Breast epithelium (tissue), 4 donors: ENCODE measurements at regions not wholly inside any gene's neighbourhood (a gene's known extent, or its start where the extent isn't known, plus 50 kb on each side); places are given as distances from the start of the nearest gene placed in this dataset.

Experiments
- DNase-seq, 2 donors: peaks; one replicate each; pipeline ENCODE4 v3.0.0-alpha.2; 2019; ENCODE audit warnings: low spot score in 2 of 2
- H3K27ac ChIP-seq, 2 donors: fragments of 200-600 bp; sonication (generic) in 1 of 2; one replicate each; pipeline ENCODE4 v1.5.1; 2016 to 2019; ENCODE audit warnings: mild to moderate bottlenecking in 1 of 2
- H3K27me3 ChIP-seq, 2 donors: fragments of 200-600 bp; sonication (generic) in 1 of 2; one replicate each; pipeline versions ENCODE4 v1.5.1 to v1.6.0; 2017 to 2019; ENCODE audit warnings: control low read depth in 1 of 2, mild to moderate bottlenecking in 1 of 2
- H3K36me3 ChIP-seq: fragments of 200-600 bp; one replicate; pipeline ENCODE4 v1.5.1; 2019
- H3K4me1 ChIP-seq, 2 donors: fragments of 200-600 bp; sonication (generic); one replicate each; pipeline ENCODE4 v1.5.1; 2016 to 2019; ENCODE audit warnings: control low read depth in 1 of 2
- H3K4me3 ChIP-seq, 3 donors: fragments of 200-600 bp; sonication (generic); 1 replicate in 2 of 3; 2 replicates in 1 of 3; pipeline ENCODE4 v1.5.1; 2016 to 2019; ENCODE audit warnings: mild to moderate bottlenecking in 3 of 3, moderate library complexity in 2 of 3
- H3K9me3 ChIP-seq, 2 donors: fragments of 200-600 bp; sonication (generic) in 1 of 2; one replicate each; pipeline ENCODE4 v1.5.1; 2016 to 2019; ENCODE audit warnings: control low read depth in 1 of 2
- POLR2A ChIP-seq: fragments of 450-650 bp; IDR thresholded peaks from one replicate; pipeline ENCODE4 v1.6.1; 2016; ENCODE audit warnings: antibody characterized with exemption, mild to moderate bottlenecking, moderate library complexity
- POLR2AphosphoS5 ChIP-seq, 3 donors: sonication (generic); formaldehyde crosslinking; IDR thresholded peaks; one replicate each; pipeline ENCODE4 v1.6.1; 2017; ENCODE audit warnings: antibody characterized with exemption in 3 of 3
- intact Hi-C: fragments of 100-400 bp; cut with DNase I; formaldehyde crosslinking; loops from one replicate; pipeline ENCODE4 v1.15.1; 2023; ENCODE audit warnings: low total_unique reads
- TF ChIP-seq, protein P1 (sequence below), 3 donors: fragments of 450-650 bp; IDR thresholded peaks; one replicate each; pipeline ENCODE4 v1.5.1; 2016 to 2017; ENCODE audit warnings: antibody characterized with exemption in 3 of 3, mild to moderate bottlenecking in 3 of 3, moderate library complexity in 3 of 3

DNA sequence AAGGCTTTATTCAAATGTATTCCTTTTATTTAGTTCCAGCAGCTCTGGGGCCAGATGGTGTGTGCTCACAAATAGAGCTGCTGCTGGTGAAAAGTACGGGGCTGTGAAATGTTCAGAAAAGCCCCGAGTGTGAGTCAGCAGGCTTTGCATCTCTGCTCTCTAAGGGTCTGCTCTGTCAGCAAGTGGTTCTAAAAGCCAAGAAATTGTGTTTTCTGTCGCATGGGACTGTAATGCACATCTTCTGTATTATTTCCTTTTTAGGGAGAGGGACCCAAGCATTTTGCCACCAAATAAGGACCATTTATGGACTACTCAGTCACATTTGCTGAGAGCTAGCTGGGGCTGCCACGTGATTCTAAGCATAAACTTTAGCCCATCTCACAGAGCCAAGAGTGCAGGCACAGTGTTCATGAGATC lies 82.9 kb upstream of the NHS start:
- H3K36me3 ChIP-seq = no peaks in the 10 kb centered on the region
- no peak for TF ChIP-seq POLR2AphosphoS5 (IDR thresholded peaks at IDR 0.05)
- no peak for TF ChIP-seq POLR2A
- TF ChIP-seq, protein P1, sequence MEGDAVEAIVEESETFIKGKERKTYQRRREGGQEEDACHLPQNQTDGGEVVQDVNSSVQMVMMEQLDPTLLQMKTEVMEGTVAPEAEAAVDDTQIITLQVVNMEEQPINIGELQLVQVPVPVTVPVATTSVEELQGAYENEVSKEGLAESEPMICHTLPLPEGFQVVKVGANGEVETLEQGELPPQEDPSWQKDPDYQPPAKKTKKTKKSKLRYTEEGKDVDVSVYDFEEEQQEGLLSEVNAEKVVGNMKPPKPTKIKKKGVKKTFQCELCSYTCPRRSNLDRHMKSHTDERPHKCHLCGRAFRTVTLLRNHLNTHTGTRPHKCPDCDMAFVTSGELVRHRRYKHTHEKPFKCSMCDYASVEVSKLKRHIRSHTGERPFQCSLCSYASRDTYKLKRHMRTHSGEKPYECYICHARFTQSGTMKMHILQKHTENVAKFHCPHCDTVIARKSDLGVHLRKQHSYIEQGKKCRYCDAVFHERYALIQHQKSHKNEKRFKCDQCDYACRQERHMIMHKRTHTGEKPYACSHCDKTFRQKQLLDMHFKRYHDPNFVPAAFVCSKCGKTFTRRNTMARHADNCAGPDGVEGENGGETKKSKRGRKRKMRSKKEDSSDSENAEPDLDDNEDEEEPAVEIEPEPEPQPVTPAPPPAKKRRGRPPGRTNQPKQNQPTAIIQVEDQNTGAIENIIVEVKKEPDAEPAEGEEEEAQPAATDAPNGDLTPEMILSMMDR (IDR thresholded peaks at IDR 0.05) = no peak
- no peaks in the 10 kb centered on the region for H3K9me3 ChIP-seq
- intact Hi-C loops = no loop called here
- no peak overlapping the region for H3K4me3 ChIP-seq
- no peaks in the 10 kb centered on the region for H3K4me1 ChIP-seq
- no peak for DNase-seq
- H3K27me3 ChIP-seq = peaks cover 0 to 21% of the 10 kb centered on the region in 2 donors
- H3K27ac ChIP-seq = peak overlapping the region in 1 of 2 donors; percentile 29

DNA sequence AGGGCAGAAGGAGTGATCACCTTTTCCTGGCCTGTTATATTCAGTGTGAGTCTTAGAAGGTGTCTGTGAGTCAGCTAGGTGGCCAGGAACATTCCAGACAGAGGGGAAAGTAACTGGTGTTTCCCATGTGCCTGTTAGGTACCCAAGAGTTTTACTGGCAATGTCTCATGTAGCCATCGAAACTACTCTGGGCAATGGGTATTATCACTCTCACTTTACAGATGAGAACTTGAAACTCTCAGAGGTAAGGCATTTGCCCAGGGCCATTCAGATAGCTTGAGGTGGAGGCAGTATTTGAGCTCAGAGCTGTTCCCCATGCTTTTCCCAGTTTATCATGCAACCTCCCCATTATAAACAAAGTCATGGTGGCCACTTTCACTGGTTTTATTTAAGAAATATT lies 80.4 kb upstream of the NHS start:
- Histone ChIP-seq H3K27me3 (peaks cover 0 to 13% of the 10 kb centered on the region in 2 donors), H3K4me1 (no peaks in the 10 kb centered on the region), H3K4me3 (no peak overlapping the region), H3K9me3 (no peaks in the 10 kb centered on the region), H3K36me3 (no peaks in the 10 kb centered on the region), H3K27ac (no peak overlapping the region)
- no peak for DNase-seq
- no peak for TF ChIP-seq POLR2A
- TF ChIP-seq, protein P1 (IDR thresholded peaks at IDR 0.05) = no peak
- no peak for TF ChIP-seq POLR2AphosphoS5 (IDR thresholded peaks at IDR 0.05)
- intact Hi-C loops = no loop called here

GRCh38 chrX:17295791-17296190 lies 79.2 kb upstream of the NHS start:
- TF ChIP-seq, protein P1 (IDR thresholded peaks at IDR 0.05) = no peak
- TF ChIP-seq POLR2A = no peak
- no peak for TF ChIP-seq POLR2AphosphoS5 (IDR thresholded peaks at IDR 0.05)
- intact Hi-C loops = no loop called here

DNA sequence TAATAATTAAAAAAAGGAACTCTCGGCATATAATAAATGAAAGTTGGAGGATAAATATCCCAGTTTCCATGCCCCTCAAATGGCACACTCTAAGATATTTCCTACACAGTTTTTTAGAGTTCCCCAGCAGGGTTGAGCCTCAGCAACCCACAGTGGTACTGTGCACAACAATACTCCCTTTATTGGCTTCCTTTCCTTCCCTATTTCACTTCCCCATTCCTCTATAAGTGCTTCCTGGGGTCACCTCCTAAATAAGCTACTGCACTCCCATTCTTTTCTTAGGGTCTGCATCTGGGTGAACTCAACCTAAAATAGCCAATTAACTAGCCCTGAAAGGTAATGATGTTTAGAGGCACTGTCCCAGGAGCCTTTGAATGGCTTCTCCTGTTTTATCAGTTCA lies 76.4 kb upstream of the NHS start:
- Histone ChIP-seq H3K36me3 (no peaks in the 10 kb centered on the region), H3K9me3 (peaks cover 0 to 11% of the 10 kb centered on the region in 2 donors), H3K4me1 (no peaks in the 10 kb centered on the region), H3K4me3 (peak overlapping the region; percentile 15 to 44 (median 27)), H3K27me3 (peaks cover 0 to 8% of the 10 kb centered on the region in 2 donors), H3K27ac (peak overlapping the region in 1 of 2 donors; percentile 25)
- no peak for DNase-seq
- TF ChIP-seq POLR2AphosphoS5 (IDR thresholded peaks at IDR 0.05) (no peak), POLR2A (no peak)
- TF ChIP-seq, protein P1 (IDR thresholded peaks at IDR 0.05) = no peak
- intact Hi-C loops = no loop called here

More at GRCh38 chrX:17295791-17296190, 79.2 kb upstream of the NHS start:
- DNase-seq = no peak
- H3K36me3 ChIP-seq = no peaks in the 10 kb centered on the region
- H3K4me1 ChIP-seq = no peaks in the 10 kb centered on the region
- no peak overlapping the region for H3K27ac ChIP-seq
- H3K4me3 ChIP-seq = no peak overlapping the region
- H3K9me3 ChIP-seq = no peaks in the 10 kb centered on the region
- H3K27me3 ChIP-seq = peaks cover 0 to 13% of the 10 kb centered on the region in 2 donors

DNA sequence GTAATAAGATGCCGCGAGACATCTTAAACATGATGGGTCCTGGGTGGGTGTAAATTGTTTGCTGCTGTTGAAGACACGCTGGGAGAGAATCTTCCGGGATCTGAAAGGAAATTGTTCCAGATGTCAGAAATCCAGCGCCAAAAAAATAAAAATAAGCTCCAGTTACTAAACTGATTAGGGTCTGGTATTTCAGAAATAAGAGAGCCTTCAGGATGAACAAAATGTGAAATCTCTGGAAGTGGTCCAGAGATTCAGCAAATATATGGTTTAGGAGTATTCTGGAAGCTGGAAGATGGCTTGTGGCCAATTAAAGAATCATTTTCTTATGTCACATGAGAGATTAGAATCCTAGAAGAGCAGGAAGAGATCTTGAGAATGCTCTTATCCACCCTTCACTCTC lies 75.8 kb upstream of the NHS start:
- Histone ChIP-seq H3K27ac (peak overlapping the region in 1 of 2 donors; percentile 25), H3K27me3 (peaks cover 0 to 4% of the 10 kb centered on the region in 2 donors), H3K36me3 (no peaks in the 10 kb centered on the region), H3K4me1 (no peaks in the 10 kb centered on the region), H3K9me3 (peaks cover 0 to 13% of the 10 kb centered on the region in 2 donors), H3K4me3 (peak overlapping the region; percentile 15 to 44 (median 27))
- intact Hi-C loops = no loop called here
- DNase-seq = no peak
- no peak for TF ChIP-seq POLR2A
- no peak for TF ChIP-seq POLR2AphosphoS5 (IDR thresholded peaks at IDR 0.05)
- TF ChIP-seq, protein P1 (IDR thresholded peaks at IDR 0.05) = no peak
